Colon (tissue), 2 donors: ENCODE measurements at regions not wholly inside any gene's neighbourhood (a gene's known extent, or its start where the extent isn't known, plus 50 kb on each side); places are given as distances from the start of the nearest gene placed in this dataset.

Experiments used
- FAIRE-seq: peaks from 2 replicates; lab custom pipeline; 2012; peaks lifted over from hg19 to GRCh38; lab: Jason Lieb, UNC
- donor health status: control.
- donor health status: control.

DNA sequence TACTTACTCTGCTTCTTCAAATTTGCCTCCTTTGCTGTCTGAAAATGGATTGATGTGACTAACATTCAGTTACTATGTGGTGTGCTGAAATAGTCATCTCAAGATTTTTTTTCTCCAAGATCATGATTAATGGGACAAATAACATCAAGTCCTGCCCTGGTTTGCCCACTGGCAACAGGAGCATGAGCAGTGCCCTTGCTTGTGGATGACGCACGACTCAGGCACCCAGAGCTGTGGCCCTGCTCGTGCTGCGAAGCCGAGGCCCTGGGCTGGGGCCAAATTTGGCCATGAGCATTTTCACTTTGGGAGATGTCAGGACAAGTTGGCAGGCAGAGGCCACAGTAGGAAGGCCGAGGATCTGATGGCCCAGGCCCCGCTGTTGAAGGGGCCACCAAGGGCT, 239.8 kb upstream of the IGFBP3 start:
- FAIRE-seq: no peak

DNA sequence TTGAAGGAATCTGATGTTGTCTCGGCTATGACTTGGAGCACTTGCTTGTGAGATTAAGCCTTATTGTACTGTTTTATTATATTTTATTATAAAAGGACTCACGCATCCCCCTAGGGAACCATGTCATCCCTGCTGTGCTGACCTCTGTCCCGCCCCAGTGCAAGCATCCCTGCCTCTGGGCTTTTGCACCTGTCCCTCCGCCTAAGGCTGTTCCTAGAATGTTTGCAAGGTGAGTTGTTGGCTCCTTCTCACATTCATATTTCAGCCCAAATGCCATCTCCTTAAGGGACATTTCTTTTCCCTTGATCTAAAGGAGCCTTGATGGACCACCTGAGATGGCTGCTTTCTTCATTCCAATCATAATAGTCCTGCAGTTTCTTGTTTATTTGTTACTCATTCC, 236.9 kb upstream of the IGFBP3 start:
- no peak for FAIRE-seq

DNA sequence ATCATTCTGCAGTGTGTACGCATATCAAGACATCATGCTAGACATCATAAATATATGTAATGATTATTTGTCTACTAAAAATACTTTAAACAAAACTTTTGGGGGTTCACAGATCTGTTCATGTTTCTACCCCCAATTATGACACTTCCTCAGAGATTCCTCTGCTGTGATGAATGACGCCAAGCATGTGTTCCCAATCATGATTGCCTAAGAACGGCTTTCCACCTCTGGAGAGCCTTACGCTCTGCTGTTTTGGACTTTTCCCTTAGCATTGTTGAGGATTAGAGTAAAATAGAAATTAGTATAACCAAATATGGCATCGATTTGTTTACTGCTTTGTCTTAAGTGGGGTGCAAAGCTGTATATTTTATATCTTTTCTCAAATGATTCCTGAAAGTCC, 236.3 kb upstream of the IGFBP3 start:
- FAIRE-seq: no peak

DNA sequence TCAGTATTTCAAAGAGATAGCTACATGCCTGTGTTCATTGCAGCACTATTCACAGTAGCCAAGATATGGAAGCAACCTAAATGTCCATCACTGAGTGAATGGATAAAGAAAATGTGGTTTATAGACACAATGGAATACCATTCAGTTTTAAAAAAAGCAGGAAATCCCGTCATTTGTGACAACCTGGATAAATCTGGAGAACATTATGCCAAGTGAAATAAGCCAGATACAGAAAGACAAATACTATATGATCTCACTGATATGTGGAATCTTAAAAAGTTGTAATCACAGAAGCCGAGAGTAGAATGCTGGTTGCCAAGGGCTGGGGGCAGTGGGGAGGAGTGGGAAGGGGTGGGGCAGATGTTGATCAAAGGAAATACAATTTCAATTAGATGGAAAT, 235.8 kb upstream of the IGFBP3 start:
- no peak for FAIRE-seq

DNA sequence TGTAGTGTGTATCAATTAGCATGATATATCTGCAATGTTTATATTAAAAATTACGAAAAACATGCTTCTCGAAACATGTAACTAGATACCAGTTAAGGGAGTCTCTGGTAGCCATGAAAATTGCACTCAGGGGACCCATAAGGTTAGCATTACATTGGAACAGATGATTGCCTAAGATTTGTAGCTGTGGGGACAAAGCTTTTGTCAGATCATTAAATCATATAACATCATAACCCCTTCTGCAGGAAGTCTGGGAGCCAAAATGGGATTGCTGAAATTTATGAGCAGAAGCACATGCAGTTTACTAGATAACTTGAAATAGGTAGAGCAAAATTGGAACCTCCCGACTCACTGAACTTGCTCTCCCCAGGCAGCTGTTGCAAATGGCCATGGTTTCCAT, 235.0 kb upstream of the IGFBP3 start:
- no peak for FAIRE-seq

DNA sequence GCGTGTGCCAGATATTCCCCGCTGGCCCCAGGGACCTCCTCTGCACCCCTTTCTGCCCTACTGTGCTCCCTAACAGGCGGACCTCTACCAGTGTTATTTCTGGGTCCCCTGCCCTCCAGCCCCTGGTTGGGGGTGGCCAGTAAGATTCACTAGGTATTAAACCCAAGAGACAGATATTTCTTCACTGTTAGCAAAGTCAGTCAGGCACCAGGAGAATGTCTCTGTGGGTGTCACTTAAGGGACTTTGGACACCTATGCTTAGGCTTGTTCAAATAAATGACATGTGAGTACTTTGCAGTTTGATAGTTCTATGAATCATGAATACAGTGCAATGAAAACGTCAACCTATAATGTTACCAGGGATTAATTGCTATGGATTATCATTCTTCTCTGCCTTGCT, 234.3 kb upstream of the IGFBP3 start:
- no peak for FAIRE-seq

DNA sequence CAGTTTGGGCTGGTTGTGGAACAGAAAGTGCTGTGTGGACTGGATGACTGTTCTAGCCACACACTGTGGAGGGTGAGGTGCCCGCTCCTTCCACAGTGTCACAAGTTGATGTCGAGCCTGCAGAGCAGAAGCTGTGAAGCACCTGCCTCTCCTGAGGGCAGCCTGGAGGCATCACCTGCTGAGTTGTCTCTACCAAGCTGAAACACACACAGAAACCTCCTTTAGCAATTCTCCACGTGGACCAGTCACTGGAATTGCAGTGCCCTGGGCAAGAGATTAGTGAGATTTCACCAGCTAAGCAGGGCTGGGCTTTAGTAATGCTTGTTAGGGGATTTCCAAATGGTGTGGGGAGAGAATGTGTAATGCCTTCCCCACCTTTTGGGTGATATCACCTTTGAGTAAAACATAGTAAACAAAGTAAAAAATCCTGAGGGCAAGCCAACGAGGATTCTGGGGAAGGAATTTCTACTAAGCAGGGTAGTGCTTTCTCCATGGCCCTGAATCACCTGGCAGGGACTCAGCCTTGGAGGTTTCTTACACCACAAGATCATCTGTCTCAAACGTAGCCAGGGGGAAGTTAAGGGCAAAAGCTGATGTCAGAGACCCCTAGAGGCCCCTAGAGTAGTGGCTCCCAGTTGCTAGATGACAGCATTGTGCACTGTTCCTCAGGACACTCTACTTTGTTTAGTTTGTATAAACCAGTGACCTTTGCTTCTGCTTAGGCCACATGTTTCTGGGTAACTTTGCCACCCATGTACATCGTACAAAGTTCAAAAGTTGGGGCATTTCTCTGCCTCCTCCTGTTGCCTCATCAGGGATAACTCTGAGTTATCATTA, 233.1 kb upstream of the IGFBP3 start:
- no peak for FAIRE-seq

DNA sequence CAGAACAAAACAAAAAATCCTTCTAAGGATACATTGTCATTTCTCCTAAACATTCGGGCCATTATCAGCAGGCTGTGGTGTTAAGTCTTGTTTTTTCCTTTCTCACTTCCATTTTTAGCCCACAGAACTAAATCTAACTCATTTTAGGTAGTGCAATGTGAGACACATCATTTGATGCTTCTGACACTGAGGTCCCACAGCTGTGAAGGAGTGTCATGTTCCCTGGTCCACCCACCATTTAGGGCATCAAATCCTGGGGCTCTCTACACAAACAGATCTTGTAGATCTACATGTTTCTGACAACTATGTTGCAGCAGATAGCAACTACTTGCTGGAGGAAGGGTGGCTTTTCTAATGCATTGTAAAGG, 232.5 kb upstream of the IGFBP3 start:
- FAIRE-seq: no peak

DNA sequence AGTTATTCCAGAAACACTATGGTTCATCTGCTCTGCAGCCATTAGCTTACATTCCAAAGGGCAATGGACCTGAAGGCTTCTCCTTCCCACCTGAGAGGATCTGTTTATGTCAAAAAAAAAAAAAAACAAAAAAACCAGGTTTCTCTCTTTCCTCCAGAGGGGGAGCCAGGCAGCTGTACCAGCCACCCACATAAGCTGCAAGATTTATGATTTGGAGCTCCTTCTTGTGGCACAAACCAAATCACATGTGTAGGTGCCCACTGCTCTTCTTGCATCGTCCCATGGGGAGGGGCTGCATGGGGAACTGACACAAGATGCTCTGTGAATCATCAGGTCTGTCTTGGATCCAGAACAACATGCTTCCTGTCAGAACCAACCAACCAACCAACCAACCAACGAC, 231.6 kb upstream of the IGFBP3 start:
- no peak for FAIRE-seq

DNA sequence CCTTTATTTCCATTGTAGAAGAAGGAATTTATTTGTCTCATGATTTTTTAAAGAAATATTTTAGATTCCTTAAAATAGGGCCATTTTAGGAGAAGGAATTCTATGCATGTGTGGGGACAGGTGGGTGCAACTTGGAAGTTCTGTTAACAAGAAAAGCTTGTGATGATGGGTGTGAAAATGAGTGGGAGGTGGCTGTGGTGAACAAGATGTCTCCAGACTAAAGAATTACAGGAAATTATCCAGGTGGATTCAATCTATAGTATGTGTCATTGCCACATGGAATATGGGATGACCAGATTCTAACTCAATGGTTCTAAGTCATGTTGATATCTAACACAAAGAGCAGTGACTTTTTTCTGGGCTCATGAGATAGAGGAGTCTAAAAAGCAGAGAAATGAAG, 229.6 kb upstream of the IGFBP3 start:
- FAIRE-seq: no peak

DNA sequence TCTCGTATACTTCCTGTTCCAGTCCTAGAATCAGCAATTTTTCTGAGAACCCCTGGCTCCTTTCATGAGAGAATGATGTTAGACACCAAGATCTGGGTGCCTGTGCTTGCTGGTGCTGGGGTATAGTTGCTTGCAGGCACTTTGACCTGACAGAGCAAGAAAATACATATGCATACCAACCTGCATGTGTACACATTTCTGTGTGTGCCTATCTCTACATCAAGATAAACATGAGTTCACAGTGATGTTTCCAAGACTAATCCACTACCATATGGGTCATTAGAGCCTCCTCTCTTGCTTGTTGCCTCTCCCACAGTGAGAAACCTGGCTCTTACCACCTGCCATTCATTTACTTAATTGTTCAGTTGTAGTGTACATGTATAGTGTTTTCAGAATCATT, 229.1 kb upstream of the IGFBP3 start:
- FAIRE-seq: no peak

DNA sequence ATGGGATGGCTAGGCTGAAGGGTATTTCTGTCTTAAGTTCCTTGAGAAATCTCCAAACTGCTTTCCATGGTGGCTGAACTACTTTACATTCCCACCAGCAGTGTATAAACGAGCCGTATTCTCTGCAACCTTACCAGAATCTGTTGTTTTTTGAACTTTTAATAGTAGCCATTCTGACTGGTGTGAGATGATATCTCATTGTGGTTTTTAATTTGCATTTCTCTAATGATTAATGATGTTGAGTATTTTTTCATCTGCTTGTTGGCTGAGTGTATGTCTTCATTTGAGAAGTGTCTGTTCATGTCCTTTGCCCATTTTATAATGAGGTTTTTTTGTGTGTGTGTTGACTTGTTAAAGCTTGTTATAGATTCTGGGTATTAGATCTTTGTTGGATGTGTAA, 226.8 kb upstream of the IGFBP3 start:
- FAIRE-seq: no peak

DNA sequence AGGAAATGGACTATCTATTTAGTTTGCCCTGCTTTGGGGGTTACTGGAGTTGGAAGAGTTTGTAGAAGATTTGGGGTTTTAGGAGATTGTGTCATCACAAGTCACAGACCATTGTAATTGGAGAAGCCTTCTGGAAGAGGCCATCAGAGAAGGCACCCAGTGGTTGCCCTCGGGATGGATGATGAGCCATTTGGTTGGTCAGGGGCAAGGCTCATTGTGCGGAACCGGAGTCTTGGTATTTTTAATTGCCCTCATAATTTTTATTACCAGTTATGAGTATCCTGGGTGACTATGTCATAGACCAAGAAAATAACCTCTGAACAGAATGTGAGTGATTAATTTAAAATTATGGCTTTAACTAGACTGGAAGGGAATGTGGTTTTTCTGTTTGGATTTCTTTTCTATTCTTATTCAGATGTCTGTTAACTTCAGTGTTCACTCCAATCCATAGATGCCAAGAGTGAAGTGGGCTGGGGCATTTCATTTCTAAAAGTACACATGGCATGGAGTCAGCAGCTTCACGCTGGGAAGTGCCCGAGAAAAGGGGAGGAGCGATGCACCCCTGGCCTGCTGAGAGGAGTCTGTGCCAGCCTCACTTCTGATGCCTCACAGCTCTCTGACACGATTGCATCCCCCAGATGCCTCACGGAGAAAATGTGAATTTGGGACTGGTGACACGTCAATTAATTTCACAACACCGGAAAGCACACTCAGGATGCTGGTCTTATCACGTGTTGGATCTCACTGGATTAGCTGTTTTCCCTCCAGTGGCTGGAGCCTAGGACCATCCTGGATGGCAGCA, 225.6 kb upstream of the IGFBP3 start:
- FAIRE-seq: no peak

DNA sequence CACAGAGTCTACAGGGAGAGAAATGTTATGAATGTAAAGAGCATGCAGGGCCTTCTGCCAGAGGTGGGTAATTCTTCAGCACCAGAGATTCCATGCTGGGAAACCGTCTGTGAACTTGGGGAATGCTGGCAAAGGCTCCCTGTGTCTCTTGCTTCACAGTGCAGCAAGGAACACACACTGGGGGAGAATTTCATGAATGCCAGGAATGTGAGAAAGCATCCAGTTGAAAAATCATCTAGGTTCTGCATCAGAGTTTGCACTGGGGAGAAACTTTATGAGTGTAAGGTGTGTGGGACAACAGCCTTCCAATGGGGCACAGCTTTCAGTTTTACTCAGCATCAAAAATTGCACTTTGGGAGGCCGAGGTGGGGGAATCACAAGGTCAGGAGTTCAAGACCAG, 224.3 kb upstream of the IGFBP3 start:
- FAIRE-seq: no peak

DNA sequence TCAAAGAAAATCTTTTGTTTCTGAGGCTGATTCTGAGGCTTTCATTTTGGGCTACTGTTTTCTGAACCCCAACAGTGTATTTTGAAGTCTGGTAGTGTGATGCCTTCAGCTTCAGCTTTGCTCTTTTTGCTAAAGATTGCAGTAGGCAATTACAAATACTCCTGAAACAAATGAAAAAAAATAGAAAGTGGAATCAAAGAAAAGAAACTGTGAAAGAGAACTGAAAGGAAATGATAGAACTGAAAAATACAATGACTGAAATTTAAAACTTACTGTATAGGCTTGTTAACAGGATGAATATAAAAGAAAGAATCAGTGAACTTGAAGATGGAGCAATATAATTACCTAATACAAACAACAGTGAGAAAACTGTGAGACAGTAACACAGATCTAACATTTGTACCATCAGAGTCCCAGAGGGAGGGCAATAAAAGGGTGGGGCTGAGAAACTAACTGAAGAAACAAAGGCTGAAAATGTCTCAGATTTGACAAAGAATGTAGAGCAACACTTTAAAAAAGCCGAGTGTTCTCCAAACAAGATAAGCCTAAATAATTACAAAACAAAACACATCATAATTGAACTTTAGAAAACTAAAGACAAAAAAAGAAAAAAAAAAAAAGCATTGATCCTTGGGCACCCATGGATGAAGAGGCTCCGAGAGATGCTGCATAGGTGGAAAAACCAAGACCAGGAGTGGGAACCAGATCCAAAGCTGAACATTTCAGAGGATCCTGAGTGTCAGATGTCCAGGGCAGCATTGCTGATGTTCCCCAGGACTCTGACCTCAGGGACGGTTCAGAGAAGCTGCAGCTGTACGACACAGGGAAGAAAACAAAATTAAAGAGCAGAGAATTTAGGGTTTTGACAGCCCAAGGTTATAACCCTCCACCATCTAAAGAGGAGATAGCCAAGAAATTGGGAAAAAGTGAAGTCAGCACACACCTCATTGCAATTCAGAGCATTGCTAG, 223.2 kb upstream of the IGFBP3 start:
- no peak for FAIRE-seq

DNA sequence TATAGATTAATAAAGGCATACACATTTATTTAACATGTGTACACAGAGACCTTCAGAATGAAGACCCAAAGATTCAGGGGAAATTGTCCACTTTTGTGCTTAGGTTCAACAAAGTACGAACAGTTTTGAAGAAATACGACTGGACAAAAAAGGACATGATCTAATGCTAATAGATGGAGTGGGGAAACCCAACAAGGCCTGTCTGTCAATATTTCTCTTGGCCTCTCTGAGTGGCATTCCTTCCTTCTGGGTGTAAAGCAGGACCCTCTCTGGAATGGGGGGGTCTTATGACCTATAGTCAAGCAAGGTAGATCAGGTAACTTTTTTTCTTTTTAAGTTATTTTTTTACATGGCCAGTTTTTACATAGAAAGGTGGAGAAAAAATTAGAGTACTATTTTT, 222.3 kb upstream of the IGFBP3 start:
- no peak for FAIRE-seq

DNA sequence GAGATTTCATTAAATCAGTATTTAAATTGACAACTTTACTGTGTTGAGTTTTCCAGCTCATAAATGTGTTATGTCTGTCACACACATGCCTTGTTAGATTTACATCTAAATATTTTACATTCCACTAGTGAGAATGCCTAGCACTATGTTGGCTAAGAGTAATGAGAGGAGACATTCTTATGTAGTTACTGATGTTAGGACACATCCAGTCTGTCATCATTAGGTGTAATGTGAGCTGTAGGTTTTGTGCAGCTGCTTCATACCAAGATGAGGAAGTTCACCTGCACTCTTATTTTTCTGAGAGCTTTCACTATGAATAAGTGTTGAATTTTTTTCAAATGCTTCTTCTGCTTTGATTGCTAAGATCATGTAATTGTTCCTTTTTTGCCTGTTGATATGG, 218.0 kb upstream of the IGFBP3 start:
- no peak for FAIRE-seq

DNA sequence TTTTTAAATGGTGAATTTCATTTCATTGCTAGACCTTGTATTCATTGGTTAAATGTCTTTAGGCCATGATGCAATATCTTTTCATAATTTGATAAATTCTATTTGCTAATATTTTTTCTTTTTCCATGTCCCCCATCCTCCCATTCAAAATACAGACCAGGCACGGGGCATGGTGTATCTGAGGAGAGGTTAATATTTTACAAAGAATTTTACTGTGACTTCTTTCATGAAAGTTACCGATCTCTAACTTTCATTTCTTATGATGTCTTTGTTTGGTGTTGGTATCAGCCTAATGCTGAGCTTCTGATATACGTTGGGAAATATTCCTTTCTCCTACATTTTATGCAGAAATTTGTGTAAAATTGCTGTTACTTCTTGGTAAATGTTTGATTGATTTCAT, 216.7 kb upstream of the IGFBP3 start:
- FAIRE-seq: no peak

DNA sequence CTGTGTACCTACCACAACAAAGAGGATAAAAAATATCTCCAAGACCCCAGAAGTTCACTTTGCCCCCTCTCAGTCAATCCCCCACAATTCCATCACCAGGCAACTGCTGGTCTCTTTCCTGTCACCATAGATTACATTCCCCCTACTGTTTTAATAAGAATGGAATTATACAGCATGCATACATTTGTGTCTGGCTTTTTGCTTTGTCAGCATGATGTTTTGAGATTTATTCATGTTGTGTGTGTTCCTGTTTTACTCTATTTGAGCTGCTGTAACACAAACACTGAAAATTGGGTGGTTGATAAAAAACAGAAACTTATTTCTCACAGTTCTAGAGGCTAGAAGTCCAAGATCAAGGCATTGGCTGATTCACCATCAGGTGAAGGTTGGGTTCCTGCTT, 214.5 kb upstream of the IGFBP3 start:
- FAIRE-seq: no peak

DNA sequence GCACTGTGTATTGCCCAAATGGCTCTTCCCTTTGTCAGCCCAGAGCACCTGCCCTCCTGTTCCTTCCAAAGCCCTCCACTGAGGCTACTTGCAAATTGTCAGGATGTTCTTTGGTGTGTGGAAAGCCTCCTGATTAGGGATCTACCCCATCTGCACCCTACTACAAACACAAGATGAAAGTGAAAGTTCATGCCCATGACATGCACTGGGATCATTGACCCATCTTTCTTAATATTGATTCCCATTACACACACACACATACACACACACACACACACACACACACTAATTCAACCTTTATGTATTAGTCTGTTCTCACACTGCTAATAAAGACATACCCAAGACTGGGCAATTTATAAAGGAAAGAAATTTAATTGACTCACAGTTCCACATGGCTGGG, 213.7 kb upstream of the IGFBP3 start:
- FAIRE-seq: no peak

DNA sequence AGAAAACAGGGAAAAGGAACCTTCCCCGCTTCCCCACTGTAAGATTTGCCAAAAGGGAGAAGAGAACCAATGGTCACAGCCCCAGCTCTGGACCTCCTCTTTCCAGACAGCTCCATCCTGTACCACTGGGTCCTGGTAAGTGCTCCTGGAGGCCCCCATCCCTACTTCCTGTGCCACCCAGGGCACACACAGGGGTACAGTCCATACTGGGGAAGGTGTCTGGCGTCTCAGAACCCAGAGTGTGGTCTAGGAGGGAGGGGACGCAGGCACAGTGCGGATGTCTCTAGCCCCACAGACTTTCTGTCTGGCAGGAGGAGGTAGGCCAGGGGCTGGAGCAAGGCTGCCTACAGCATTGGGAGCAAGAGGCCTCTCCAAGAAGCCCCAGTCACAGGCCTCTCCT, 213.3 kb upstream of the IGFBP3 start:
- no peak for FAIRE-seq

DNA sequence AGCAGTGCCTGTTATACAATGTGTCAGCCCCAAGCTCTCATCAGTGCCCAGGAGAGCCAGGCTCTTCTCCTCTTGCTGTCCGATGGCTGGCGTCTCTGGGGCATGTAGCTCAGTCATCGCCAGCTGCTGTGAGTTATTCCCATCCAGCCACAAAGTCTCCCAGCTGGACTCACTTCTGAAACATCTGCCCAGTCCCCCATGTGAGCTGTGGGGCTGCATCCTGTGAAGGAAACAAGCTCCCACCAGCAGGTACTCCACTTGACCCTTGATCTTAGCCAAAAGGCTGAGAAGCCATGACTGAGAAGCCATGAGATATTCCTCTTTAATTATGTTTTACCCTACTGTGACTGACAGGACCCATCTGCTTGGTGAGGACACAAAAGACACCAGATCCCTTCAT, 212.7 kb upstream of the IGFBP3 start:
- FAIRE-seq: no peak

DNA sequence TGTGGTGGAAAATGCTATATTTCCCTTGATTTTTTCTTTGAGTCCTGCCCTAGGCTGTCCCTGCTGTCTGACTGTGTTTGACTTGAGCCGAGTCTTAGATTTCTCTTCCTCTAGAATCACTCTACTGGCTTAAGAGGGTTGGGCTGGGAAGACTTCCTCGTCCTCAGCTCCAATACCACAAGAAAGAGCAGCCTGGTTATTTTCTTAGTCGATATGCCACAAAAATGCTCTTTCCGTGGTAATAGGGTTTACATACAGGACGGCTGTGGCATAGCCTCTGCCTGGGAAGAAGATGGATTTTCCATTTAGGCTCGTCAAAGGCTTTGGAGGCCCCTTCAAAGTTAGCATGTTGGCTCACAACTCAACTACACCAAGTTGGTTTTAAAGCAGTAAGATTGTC, 212.0 kb upstream of the IGFBP3 start:
- no peak for FAIRE-seq
